22Rv1 (cell line): ENCODE measurements at regions not wholly inside any gene's neighbourhood (a gene's known extent, or its start where the extent isn't known, plus 50 kb on each side); places are given as distances from the start of the nearest gene placed in this dataset.

Experiments used
- CTCF ChIP-seq: fragments of 450-650 bp; IDR thresholded peaks from 2 replicates; pipeline ENCODE4 v1.5.1; 2017; ENCODE audit warnings: mild to moderate bottlenecking
- ZFX ChIP-seq: fragments of 450-650 bp; IDR thresholded peaks from 2 replicates; pipeline ENCODE4 v1.6.1; 2017; ENCODE audit warnings: antibody characterized with exemption, borderline replicate concordance

GRCh38 chr9:18327121-18327520 is 146.8 kb upstream of the ADAMTSL1 start:
- TF ChIP-seq CTCF, result no peak
- no peak for TF ChIP-seq ZFX
